Bronchial epithelial cell (primary cell): ENCODE measurements at regions not wholly inside any gene's neighbourhood (a gene's known extent, or its start where the extent isn't known, plus 50 kb on each side); places are given as distances from the start of the nearest gene placed in this dataset.

ENCODE experiments used
- DNase-seq: peaks from one replicate; pipeline ENCODE4 v3.0.0-alpha.2; 2010; ENCODE audit warnings: low read depth
- FAIRE-seq: peaks from 2 replicates; lab custom pipeline; 2011; peaks lifted over from hg19 to GRCh38; lab: Jason Lieb, UNC
- H3K27me3 ChIP-seq: 2 replicates; pipeline ENCODE4 v1.5.1; 2011; ENCODE audit warnings: low read length; ENCODE audit not compliant: control insufficient read depth, insufficient read depth
- H3K36me3 ChIP-seq: 2 replicates; pipeline ENCODE4 v1.5.1; 2011; ENCODE audit warnings: low read length; ENCODE audit not compliant: control insufficient read depth, insufficient read depth
- H3K4me3 ChIP-seq: 2 replicates; pipeline ENCODE4 v1.5.1; 2011; ENCODE audit warnings: mild to moderate bottlenecking, low read depth, low read length, control low read depth
- CTCF ChIP-seq: IDR thresholded peaks from 2 replicates; pipeline ENCODE4 v1.5.1; 2011; ENCODE audit warnings: mild to moderate bottlenecking, moderate library complexity, low read length, control low read depth, inconsistent platforms; ENCODE audit not compliant: insufficient read depth, severe bottlenecking

- no peak for DNase-seq
- no peaks in the 10 kb centered on the region for H3K36me3 ChIP-seq
- no peak for TF ChIP-seq CTCF
- no peaks in the 10 kb centered on the region for H3K27me3 ChIP-seq
- H3K4me3 ChIP-seq: no peak overlapping the region
- FAIRE-seq: no peak
Observed at GRCh38 chr15:53246404-53246803, 456.3 kb upstream of the ONECUT1 start.

- DNase-seq (no peak), FAIRE-seq (no peak)
- Histone ChIP-seq H3K36me3 (no peaks in the 10 kb centered on the region), H3K27me3 (no peaks in the 10 kb centered on the region), H3K4me3 (no peak overlapping the region)
- no peak for TF ChIP-seq CTCF
Observed at GRCh38 chr15:53233801-53234200, 443.7 kb upstream of the ONECUT1 start.

- Histone ChIP-seq H3K4me3 (no peak overlapping the region), H3K27me3 (no peaks in the 10 kb centered on the region), H3K36me3 (no peaks in the 10 kb centered on the region)
- FAIRE-seq (no peak), DNase-seq (no peak)
- no peak for TF ChIP-seq CTCF
Observed at GRCh38 chr15:53230473-53230872, 440.3 kb upstream of the ONECUT1 start.

- Histone ChIP-seq H3K36me3 (no peaks in the 10 kb centered on the region), H3K27me3 (no peaks in the 10 kb centered on the region), H3K4me3 (no peak overlapping the region)
- TF ChIP-seq CTCF: no peak
- no peak for DNase-seq
- FAIRE-seq: no peak
Observed at GRCh38 chr15:53226559-53226958, 436.4 kb upstream of the ONECUT1 start.

GRCh38 chr15:53225781-53226180 lies 435.6 kb upstream of the ONECUT1 start:
- DNase-seq: no peak
- Histone ChIP-seq H3K36me3 (no peaks in the 10 kb centered on the region), H3K27me3 (no peaks in the 10 kb centered on the region), H3K4me3 (no peak overlapping the region)
- FAIRE-seq: no peak
- no peak for TF ChIP-seq CTCF

- no peak for DNase-seq
Observed at GRCh38 chr15:53224371-53224770, 434.2 kb upstream of the ONECUT1 start.

More at GRCh38 chr15:53224371-53224770, 434.2 kb upstream of the ONECUT1 start:
- Histone ChIP-seq H3K4me3 (no peak overlapping the region), H3K27me3 (no peaks in the 10 kb centered on the region), H3K36me3 (no peaks in the 10 kb centered on the region)
- no peak for FAIRE-seq
- TF ChIP-seq CTCF: no peak
